Stimulated activated CD4-positive, alpha-beta T cell treated with anti-CD3 and anti-CD28 coated beads, Interleukin-2, amount 100 ng/mL, for 48 hours (primary cell): ENCODE measurements at regions not wholly inside any gene's neighbourhood (a gene's known extent, or its start where the extent isn't known, plus 50 kb on each side); places are given as distances from the start of the nearest gene placed in this dataset.
"Not testable (repeated sequence)": the region's sequence is repeated elsewhere in the genome, so short reads cannot be mapped to it uniquely, and the experiment has no call there.

Experiments used
- DNase-seq, 2 donors: peaks; one replicate each; pipeline ENCODE4 v3.0.0-alpha.2; 2020

DNA sequence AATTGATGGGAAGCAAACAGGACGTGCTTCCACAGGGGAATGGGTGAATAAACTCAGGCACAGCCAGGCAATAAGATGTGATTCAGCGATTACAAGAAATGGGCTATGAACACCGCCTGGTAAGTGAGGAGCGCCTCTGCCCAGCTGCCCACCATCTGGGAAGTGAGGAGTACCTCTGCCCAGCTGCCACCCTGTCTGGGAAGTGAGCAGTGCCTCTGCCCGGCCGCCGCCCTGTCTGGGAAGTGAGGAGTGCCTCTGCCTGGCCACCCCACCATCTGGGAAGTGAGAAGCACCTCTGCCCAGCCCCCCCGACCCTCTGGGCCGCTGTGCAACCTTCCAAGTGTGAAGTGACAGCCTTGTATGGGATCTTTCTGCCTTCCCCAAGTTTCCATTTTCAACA, 73.2 kb upstream of the PRR5 start:
- DNase-seq: no peak

DNA sequence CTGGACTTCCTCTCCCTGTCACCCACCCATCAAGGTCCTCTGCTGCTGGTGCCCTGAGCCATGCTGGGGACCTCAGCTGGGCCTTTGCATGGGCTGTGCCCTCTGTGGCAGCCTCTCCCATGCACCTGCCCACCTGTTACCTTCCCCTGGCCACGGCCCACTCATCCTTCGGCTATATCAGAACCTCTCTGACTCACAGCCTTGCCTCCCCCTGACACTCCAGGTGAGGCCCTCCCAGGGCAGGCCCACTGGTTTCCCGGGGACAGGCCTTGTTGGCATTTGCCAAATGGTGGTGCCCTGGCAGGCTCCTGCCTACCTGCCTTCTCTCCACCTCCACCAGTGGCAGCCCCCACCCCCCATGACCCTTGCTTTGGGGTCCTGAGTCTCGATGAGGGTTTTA, 73.7 kb upstream of the PRR5 start:
- DNase-seq: no peak

DNA sequence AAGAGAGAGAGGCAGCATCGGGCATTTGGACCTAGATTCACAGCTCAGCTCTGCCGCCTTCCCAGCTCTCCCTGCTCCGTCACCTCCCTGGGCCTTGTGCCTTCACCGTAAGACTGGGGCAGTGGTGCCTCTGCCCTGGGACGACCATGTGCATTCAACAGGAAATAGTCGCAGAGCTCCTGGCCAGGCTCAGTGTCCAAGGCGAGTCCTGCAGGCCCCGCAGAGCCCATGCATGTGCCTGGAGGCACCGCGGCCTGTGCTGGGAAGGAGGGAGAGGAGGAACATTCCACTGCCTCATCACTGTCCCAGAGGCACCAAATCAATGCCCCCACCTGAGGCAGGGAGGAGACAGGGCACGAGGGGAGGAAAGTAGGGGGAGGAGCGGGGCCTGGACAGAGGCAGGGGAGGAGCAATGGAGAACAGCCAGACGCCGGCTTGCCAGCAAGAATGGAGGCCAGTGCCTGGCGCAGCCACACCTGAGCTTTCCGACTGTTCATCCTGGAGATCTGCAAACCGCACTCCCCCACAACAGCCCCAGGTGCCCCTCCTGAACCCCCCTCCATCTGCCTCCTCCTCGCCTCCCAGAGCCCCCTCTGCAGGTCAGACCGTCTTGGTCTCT, 74.4 kb upstream of the PRR5 start:
- DNase-seq: no peak

DNA sequence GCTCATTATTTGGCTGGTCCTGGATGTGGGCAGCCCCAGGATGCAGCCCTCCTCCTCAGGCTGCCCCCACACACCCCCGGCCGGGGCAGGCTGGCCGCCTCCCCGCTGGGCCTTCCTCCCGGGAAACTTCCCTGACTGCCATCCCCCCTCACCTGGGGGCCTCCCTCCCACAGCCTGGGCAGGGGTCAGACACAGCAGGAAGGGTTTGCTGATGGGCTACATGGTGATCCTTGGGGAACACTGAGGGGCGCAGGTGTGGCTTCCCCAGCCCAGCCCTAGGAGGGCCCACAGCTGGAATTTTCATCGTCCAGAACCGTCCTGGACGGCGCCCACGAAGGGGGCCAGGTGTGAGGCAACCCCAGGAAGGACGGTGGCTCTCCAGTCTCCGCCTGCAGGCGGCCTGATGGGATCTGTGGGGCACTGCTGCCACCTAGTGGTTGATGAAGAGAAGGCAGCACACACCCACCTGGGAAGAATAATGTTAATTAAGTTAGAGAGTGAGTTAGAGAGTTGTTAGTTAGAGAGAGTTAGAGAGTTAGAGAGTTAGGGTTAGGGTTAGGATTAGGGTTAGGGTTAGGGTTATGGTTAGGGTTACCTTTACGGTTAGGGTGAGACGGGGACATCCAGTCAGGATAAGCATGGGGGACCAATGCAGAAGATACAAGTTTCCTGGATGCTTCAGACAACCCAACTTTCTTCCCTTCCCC, 75.9 kb upstream of the PRR5 start:
- DNase-seq: peak; percentile 73 to 80

DNA sequence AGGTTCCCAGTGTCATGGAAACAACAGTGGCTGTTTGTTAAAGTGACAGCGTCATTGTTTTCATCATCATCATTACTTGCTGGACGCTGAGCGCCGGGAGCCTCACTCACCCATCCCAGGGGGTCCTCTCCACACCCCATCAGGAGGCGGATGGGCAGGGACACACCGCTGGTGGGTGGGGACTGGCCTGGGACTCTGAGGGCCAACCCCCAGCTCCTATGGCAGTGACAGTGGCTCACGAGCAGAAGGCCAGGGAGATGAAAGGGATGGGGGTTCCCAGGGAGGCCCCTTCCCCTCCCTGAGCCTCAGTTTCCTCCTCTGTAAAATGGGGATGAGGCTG, 76.6 kb upstream of the PRR5 start:
- DNase-seq: no peak

DNA sequence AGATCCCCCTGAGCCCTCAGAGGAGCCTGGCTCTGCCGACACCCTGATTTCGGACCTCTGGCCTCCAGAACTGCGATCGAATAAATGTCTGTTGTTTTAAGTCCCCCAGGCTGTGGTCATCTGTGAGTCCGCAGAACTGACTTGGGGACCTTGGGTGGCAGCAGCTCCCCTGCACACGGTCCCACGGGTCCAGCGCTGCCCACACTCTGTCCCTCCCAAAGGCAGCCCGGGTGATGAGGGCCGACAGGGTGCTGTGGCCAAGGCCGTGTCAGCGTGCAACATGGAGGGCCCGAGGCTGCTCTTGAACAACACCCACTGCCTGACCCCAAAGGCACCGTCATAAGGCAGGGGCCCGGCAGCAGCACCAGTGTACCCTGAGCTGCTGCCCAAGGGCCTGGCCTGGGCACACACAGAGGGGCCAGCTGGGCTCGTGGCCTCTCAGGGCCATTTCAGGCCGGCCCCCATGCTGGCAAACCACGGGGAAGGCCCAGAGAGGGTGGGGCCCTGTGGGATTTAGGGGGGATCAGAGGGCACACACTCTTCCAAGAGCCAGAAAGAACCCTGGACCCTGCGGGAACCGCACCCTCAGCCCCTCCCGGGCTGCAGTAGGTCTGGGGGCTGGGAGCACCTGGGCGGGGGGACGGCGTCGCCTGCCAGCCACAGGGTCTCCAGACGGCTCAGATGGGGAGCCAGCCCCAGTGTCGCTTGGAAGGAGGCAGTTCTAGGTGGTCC, 77.1 kb upstream of the PRR5 start:
- no peak for DNase-seq

DNA sequence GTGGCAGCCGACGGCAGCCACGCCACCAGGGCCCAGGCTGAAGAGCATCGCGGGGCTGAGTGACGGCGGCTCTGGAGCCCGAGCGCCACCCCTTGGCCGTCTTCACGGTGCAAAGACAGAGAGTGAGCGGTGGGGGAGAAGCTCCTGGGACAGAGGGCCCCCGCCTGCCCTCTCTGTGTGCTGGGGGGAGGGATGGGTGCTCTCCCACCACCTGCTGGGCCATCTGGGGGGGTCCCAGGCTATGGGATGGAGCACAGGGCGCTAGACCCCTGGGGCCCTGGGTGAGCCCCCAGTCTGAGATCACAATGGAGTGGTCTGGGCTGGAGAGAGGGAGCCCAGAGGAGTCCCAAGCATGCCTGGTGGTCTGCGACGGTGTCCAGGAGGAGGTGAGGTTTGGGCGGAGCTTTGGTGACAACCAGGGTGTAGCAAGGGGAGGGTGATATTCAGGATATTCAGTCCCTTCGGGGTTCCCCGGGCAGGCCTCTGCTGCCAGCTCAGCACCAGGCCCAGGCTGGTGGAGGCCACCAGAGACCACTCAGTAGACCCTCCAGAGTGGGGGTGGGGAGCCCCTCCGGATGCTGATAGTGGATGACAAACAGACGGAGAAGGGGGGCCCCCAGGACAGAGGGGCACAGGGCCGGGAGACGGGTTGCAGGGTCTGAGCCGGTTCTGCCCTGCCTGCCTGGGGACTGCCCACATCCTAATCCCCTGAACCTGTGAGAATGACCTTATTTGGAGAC, 78.1 kb upstream of the PRR5 start:
- DNase-seq: no peak

DNA sequence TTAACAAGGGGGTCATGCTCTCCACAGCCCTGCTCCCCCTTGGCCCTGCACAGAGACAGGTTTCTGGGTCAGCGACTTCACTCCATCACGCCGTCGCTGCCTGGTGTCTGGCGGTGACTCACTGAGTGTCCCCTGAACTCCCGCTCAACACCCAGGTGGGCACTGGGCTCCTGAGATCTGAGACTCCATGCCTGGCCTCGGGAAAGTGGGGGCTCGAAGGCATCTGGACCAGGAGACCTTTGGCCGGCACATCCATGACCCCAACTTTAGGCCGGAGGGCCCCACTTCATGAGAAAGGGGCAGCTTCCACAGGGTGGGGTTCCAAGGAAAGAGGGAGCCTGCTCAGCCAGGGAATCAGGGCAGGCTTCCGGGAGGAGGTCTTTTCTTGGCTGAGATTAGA, 79.3 kb upstream of the PRR5 start:
- no peak for DNase-seq

DNA sequence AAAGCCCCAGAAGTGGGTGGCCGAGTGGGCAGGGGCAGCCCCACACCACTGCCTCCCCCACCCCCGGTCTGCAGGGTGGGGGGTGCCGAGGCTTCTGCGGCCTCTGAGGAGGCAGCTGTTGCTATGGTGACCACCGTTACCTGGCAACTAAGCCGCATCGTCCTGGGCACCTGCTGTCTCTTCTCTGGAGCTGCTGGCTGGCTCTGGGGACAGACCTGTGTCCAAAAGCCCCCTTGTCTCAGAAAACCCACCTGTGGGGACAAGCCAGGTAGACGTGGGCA, 79.9 kb upstream of the PRR5 start:
- no peak for DNase-seq

DNA sequence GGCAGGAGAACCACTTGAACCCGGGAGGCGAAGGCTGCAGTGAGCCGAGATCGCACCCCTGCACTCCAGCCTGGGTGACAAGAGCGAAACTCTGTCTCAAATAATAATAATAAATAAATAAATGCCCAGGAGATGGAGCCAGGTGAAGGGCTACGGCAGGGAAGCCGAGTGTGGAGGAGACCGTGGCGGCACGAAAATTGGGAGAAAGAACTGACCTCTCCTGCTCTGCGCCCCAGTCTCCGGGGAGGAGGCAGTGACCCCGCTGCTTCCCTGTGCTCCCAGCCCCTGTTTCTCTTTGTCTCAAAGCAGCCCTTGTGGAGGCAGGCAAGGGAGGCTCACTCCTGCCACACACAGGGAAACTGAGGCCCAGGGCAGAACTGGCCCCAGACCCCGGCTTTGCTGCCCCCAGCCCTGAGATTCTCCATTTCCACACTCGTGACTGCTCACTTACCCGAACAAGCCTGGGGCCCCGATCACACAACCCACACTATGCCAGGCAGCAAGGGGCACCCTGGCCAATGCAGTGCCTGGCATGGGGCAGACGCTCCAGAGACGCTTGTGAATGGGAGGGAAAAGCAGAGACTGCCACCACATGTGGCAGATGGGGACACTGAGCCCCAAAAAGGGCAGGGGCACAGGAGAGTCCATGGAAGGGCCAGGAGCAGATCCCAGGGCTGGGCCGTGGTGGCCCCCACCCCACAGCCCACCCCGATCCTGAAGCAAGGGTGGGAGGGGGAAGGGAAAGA, 80.4 kb upstream of the PRR5 start:
- no peak for DNase-seq

DNA sequence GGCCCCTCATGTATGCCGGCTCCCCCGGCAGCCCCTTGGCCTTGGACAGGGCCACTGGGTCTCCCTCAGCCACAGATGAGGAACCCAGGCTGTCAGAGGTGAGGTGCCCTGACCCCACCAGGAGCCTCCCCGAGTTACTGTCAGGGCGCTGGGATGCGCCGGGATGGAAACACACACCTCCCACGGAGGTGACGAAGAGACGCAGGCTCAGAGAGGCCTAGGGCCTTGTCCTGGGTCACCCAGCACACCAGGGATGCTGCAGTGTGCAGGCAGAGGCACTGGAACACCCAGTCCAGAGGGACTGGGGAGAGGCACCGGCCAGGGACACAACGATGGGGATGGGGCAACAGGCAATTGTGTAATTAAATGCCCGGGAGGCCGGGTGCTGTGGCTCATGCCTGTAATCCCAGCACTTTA, 81.2 kb upstream of the PRR5 start:
- no peak for DNase-seq

DNA sequence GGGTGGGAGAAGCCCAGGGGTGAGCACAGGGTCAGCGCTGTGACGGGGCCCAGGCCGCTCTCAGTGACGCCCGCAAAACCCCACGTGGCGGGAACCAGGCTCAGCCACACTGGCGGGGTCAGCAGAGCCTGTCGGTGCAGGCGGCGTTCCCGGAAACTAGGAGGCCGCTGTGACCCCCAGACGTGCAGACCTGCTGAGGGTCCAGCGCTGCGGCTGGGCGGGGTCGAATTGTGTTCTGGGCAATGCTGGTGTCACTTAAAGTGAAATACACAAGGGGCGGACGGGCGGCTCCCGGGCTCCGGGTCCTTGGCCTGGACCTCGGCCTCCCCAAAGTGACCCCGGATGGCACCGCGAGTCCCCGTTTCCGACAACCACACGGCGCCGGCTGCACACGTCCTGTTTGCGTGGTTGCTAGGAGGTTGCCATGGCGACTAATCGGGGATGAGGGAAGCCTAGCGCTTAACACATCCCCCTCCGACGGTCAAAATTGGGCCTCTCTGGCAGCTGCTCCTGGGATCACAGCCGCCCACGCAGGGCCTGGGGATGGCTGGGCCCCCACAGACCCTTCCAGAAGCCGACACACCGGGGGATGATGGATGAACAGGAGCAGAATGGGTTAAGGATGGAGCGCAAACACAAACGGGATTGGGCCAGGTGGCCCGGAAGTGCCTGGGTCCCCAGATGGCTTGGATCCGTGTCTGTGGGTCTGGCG, 81.7 kb upstream of the PRR5 start:
- peak; percentile 57 to 60 for DNase-seq

DNA sequence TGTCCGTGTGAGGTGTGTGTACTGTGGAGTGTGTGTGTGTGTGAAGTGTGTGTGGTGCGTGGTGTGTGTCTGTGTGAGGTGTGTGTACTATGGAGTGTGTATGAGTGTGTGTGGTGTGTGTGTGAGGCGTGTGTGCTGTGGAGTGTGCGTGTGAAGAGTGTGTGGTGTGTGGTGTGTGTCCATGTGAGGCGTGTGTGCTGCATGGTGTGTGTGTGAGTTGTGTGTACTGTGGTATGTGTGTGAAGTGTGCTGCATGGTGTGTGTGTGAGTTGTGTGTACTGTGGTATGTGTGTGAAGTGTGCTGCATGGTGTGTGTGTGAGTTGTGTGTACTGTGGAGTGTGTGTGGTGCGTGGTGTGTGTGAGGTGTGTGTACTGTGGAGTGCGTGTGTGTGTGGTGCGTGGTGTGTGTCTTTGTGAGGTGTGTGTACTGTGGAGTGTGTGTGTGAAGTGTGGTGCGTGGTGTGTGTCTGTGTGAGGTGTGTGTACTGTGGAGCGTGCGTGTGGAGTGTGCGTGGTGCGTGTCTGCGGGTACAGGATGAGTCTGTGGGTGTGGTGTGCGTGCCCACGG, 82.4 kb upstream of the PRR5 start:
- DNase-seq: not testable (repeated sequence)

DNA sequence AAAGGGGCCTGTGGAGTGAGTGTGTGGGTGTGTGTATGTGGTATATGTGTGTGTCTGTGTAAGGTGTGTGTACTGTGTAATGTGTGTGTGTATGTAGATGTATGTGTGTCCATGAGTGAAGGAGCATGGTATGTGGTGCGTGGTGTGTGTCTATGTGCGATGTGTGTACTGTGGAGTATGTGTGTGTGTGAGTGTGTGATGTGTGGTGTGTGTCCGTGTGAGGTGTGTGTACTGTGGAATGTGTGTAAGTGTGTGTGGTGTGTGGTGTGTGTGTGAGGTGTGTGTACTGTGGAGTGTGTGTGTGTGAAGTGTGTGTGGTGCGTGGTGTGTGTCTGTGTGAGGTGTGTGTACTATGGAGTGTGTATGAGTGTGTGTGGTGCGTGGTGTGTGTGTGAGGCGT, 83.1 kb upstream of the PRR5 start:
- not testable (repeated sequence) for DNase-seq

DNA sequence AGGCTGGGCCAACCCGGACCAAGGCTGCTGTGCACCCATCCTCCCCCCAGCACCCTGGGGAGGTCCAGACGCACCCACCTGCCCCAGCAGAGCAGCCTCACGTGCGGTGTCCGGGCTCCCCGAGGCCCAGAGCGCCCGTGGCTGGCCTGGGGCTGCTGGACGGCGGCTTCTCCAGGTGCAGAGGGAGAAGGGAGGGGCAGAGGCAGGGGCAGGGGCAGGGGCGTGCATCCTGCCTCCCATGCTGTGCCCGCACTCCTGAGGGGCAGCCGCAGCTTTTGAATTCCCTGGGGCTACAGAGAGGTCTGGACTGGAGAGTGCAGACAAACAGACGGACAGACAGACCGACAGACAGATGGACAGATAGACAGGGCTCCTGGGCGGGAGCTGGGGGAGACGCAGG, 83.6 kb upstream of the PRR5 start:
- DNase-seq: no peak

DNA sequence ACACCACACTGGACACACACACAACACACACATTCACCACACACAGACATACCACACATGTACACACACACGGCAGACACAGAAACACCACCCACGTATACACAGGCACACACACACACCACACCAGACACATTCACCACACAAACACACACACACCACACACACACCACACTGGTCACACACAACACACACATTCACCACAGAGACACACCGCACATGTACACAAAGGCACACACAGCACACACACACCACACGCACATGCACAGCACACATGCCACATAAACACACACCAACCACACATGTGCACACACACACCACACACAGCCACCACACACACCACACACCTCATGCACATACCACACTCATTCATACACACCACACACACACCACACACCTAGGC, 84.2 kb upstream of the PRR5 start:
- DNase-seq: no peak

DNA sequence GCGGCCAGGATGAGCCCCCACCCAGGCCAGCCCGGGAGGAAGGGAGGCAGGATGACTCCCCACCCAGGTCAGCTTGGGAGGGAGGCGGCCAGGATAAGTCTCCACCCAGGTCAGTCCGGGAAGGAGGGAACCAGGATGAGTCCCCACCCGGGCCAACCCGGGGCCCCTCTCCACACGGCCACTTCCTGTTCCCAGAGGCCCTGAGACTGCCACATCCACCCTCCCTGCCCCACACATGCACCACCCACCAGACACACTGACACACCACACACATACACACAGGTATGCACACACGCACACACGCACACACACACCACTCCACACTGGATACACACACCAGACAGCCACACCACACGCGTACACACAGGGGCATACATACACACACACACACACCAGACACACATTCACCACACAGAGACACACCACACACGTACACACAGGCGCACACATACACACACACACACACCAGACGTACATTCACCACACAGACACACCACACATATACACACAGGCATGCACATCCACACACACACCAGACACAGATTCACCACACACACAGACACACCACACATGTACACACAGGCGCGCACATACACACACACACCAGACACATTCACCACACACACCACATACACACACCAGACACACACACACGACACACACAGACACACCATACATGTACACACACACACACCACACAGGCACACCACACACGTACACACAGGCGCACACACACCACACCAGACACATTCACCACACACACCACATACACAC, 84.9 kb upstream of the PRR5 start:
- DNase-seq: no peak

DNA sequence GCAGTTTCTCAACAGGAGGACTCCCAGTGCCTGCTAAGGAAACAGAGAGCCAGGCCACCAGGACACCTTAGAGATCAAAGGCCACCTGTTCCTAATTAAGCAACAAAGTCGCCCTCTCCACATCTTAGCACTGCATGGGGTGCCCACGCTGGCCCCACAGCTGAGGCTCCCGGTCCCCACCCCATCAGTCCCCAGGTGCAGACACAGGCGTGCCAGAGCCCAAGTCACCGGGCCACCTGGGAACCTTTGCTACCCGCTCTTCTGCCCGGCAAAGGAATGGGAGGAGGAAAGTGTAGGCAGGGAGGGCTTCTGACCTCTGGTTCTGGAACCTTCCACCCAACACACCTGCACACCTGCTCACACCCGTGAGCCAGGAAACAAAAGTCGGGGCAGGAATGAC, 85.5 kb upstream of the PRR5 start:
- no peak for DNase-seq

DNA sequence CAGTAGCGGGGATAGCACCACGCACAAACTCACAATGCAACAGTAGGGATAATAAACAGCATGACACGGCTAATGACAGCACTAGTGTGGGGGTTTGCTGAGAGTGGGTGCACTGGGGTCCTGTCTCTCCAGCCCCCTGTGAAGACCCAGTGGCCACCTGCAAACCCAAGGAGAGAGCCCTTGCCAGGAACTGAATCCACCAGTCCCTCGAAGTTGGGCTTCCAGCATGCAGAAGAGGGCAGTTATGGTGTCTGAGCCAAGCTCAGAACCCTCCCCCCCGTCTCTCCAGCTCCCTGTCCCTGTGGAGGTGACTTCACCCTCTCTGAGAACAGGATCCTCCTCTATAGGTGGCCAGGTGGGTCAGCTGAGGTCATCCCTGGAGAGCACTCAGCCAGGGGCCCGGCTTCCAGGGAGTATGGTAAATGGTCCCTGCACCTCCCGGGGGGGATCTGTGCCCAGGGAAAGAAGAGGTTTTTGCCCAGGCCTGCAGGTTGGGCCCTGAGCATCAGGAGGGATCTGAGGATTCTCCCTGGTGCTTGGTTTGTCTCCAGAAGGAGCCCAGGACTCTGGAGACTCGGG, 86.3 kb upstream of the PRR5 start:
- no peak for DNase-seq

DNA sequence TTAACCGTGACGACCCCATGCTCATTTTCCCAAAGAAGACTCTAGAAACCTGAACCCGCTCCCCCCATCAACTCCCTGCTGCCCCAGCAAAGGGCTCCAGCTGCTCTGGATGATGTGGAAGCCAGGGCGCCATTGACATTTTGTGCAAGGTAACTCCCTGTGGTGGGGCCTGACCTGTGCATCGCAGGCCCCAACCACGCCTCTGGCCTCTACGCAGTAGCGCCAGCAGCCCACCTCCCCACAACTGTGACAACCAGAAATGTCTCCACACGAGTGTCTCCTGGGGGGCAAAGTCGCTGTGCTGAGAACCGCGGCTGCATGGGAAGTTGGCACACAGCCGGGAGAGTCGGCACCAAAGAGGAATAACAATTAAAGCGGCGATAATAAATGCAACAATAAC, 86.9 kb upstream of the PRR5 start:
- DNase-seq: no peak

DNA sequence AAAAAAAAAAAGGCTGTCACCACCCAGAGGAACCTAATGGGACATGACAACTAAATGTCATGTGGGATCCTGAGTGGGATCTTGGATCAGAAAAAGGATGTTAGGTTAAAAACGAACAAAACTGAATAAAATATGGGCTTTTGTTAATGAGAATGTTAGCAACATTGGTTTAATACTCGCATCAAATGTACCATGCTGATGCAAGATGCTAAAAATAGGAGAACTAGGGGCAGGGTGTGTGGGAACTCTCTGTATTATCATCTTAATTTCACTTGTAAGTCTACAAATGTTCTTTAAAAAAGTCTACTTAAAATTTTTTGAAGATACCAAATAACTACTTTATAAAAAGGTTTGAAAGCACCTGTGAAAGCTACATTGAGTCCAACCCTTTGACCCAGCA, 88.8 kb upstream of the PRR5 start:
- no peak for DNase-seq
